ENCODE measurements at regions not wholly inside any gene's neighbourhood (a gene's known extent, or its start where the extent isn't known, plus 50 kb on each side); places are given as distances from the start of the nearest gene placed in this dataset.
"Not testable (repeated sequence)": the region's sequence is repeated elsewhere in the genome, so short reads cannot be mapped to it uniquely, and the experiment has no call there.

DNA sequence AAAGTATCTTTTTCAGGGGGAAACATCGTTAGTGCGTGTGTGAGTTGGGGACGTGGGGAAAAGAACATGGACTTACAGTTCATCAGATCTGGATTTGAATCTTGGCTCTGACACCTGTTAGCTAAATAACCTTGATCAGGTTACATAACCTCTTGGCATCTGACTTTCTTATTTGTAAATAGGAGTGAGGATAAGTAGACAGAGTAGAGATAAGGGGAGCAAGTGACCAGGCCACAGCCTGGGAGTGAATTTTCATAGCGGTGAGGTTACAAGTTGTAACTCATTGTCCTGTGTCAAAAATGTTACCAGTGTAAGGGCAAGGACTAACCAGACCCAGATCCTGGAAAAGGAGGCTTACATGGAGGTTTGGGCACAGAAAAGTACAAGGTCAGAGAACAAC, 733.5 kb upstream of the MMS22L start:
- no peak for DNase-seq (ENCODE audit: low read depth, low spot score)
- in situ Hi-C loops (cut with HindIII; ENCODE audit: low pct_unique_long_range_greater_than_20kb, low sequenced_read_pairs) = no loop called here

DNA sequence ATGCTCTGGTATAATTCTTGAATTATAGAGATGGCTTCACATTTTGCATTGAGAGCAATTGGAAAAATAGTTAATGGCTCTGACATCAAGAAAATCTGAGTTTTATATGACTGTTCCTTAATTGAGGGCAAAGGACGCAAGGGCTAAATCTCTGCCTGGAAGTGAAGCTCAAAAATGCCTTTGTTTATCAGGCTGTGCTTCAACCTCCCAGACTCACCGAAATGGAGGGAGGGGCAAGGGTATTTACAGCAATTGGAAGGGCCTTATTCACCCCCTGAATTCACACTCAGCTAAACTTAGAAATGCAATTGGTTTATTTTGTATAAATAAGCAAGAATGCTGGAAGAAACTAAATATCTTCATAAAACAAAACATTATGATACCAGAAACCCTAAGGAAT, 737.2 kb upstream of the MMS22L start:
- in situ Hi-C loops (cut with HindIII; ENCODE audit: low pct_unique_long_range_greater_than_20kb, low sequenced_read_pairs) = no loop called here
- no peak for DNase-seq (ENCODE audit: low read depth, low spot score)

DNA sequence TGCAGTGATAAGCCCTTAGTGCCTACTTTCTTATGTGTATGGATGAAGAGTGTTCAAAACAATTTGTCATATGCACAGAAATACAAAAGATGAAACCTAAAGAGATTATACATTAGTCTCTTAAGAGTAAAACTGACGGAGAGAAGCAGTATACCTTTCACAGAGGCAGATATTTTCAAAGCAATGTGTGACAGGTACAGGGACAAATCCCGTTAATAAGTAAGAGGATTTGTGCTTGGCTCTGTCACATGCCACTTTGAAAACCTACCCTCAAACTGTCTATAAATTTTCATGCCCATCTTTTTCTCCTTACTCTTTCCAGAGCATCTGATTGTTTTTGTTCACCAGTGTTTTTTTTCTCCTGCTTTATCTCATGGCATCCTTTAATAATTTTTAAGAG, 741.3 kb upstream of the MMS22L start:
- DNase-seq (ENCODE audit: low read depth, low spot score) = no peak
- in situ Hi-C loops (cut with HindIII; ENCODE audit: low pct_unique_long_range_greater_than_20kb, low sequenced_read_pairs) = no loop called here

DNA sequence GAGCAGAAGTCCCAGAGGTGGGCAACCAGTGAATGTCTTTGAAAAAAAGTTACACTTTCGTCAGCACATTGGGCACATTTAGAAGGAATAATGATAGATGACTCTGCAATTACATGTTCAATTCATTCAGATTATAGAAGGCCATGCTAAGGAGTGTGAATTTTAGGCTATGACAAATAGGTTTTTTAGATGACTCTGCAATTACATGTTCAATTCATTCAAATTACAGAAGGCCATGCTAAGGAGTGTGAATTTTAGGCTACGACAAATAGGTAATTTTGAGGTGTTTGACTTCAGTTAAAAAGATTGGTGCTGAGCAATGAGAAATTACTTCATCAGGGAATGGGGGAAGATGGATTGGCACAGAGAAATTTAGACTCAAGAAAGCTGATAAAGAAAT, 744.9 kb upstream of the MMS22L start:
- in situ Hi-C loops (cut with HindIII; ENCODE audit: low pct_unique_long_range_greater_than_20kb, low sequenced_read_pairs) = no loop called here
- no peak for DNase-seq (ENCODE audit: low read depth, low spot score)

DNA sequence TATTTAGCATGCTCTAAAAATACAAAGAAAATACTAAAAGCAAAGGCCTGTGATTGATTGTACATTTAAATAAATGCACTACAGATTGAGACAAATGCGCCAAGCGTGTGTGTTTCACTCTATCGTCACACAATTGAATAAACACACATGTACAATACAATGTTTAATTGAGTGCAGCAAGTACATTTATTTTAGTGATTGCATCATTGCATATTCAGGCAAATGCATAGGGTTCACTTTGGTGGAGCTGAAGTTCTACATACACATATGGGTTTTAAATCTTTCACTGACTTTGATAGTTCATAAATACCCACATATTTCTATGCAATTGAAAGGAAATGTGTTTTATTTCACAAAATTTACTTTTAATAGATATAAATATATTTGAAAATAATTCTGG, 750.6 kb upstream of the MMS22L start:
- DNase-seq (ENCODE audit: low read depth, low spot score) = no peak
- in situ Hi-C loops (cut with HindIII; ENCODE audit: low pct_unique_long_range_greater_than_20kb, low sequenced_read_pairs) = no loop called here

DNA sequence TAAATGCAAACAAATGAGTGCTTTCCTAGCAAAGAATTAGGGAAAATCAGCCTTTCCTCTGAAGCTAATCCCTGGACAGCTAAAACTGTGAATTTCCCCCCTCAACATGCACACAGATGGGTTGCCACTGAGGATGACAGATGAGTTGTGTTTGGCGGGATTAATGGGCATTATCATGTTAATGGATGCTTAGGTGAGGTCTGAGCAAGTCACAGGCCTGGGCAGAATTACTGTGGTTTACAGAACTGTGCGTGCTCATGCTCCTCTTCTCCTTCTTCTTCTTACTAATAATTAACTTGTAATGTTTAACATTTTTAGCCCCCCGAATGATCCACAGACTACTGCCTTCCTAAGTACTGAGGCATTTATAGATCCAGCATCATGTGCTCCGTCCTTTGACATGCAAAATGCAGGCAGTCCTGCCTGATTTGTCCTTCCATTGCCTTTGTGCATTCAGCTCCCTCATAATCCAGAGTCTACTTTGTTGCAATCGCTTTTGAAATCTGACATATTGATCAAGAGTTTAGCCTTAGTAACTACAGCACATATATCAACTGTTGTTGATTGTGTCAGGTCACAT, 753.4 kb upstream of the MMS22L start:
- in situ Hi-C loops (cut with HindIII; ENCODE audit: low pct_unique_long_range_greater_than_20kb, low sequenced_read_pairs) = no loop called here
- no peak for DNase-seq (ENCODE audit: low read depth, low spot score)

DNA sequence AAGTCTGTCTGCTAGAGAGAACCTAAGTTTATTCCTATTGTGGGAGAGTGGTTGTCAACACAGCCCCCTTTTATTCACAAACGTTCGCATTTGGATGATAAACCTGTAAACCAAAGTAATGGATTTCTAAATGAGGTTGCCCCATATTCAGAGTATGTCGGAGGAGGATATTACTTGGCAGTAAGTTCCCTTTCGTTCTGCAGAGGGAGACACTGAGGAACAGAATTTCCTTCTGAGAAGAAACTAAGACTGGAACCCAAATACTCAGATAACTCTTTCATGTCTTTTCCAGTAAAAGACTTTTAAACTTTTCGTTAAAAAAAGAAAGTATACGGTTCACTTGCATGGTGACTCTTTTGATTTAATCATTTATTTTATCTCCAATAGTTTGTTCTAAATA, 754.6 kb upstream of the MMS22L start:
- peak; percentile 13 for DNase-seq (ENCODE audit: low read depth, low spot score)
- in situ Hi-C loops (cut with HindIII; ENCODE audit: low pct_unique_long_range_greater_than_20kb, low sequenced_read_pairs) = no loop called here

DNA sequence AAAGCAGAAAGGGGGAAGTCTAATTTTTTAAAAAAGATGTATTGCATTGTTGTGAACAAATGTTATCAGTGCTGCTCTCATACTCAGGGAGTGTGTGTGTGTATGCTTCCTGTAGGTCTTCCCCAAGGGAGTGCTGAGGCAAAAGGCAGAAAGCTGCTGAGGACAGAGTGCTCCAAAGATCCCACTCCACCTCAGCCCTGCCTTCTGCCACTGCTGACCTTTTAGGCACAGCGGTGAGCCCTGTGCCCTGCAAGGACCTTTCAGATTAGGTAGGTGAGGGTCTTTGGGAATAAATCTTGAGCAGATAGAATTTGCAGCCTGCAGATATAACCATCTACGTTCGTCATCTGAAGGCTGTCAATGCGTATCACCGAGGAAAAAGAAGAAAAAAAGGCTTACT, 756.4 kb upstream of the MMS22L start:
- in situ Hi-C loops (cut with HindIII; ENCODE audit: low pct_unique_long_range_greater_than_20kb, low sequenced_read_pairs) = no loop called here
- no peak for DNase-seq (ENCODE audit: low read depth, low spot score)

DNA sequence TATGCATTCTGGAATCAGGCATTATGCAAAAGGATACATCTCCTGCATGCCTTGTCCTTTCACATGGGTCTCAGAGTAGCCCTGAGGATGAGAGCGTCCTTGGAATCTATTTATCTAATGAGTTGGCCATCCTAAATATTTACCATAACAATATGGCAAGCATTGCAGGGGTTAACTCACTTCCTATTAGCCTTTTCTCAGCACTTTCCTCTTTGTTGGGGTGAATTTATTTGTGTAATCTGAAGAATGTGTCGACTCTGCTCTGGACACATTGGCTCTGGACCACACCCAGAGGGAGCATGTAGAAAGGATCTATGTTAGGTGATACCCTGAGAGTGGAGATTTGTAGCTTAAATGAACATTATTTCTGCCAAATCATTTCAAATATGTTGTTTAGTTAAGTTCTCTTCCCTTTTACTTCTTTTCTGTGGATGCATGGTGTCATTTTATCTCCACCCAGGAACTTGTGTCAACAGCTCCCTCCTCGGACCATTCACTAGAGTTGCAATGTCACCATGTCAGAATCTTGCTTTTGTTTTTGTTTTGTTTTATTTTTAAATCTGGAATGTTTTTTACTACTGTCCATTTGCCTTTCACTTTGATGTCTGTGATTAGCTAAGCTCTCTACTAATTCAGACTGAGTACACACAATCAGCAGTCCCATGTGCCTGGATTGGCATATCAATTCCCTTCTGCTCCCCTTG, 757.0 kb upstream of the MMS22L start:
- peak; percentile 13 for DNase-seq (ENCODE audit: low read depth, low spot score)
- in situ Hi-C loops (cut with HindIII; ENCODE audit: low pct_unique_long_range_greater_than_20kb, low sequenced_read_pairs) = no loop called here

DNA sequence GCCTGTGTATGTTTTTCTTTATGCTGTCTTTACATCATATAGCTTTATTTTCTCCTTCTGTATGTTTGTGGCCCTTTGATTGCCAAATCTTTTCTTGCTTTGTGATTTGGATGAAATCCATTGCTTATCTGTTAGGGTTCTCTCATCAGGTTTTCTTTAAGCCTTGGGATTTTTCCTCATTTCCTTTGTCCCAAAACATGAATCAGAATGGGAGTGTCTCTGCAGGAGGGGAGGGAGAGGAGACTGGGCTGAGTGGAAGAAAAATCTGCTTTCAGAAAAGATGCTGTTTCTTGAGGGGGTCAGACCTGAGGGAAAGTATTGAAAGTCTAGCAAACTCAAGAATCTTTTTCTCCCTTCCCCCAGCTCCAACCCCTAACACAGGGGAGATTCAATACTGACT, 758.0 kb upstream of the MMS22L start:
- DNase-seq (ENCODE audit: low read depth, low spot score) = no peak
- in situ Hi-C loops (cut with HindIII; ENCODE audit: low pct_unique_long_range_greater_than_20kb, low sequenced_read_pairs) = no loop called here

DNA sequence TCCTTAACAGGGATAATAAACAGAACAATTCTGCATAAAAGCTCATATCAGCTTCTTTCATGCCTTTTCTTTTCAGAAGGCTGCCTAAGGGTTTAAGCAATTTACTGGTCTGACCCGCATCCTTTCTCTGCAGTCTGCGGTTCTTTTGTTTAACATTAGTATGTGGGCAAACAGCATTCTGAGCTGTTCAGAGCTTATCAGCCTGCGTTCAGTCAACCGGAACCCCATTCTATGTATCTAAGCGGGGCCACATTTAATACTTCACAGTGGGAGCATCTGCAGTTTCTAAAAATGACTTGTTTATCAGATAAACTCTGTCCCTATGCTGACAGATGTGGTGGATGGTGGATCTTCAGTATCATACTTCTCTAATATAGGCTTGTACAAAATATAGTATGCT, 758.9 kb upstream of the MMS22L start:
- in situ Hi-C loops (cut with HindIII; ENCODE audit: low pct_unique_long_range_greater_than_20kb, low sequenced_read_pairs) = no loop called here
- no peak for DNase-seq (ENCODE audit: low read depth, low spot score)

DNA sequence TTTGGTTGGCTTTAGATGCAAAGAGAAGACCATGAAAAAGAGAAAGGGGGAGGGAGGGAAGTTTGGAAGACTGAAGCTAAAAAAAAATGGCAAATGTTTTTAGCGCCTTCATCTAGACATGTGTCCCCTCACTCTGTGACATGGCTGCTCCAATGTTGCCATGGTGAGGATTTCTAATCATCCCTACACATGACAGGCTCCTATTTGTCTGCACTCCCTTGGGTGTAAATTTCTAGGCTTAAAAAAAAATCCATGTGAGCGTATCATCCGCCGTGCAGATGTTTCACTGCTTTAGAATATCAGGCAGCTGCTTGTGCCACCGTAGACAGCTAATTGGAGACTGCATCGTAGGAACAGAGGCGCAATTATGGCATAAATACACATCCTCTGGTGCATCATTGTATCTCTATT, 761.1 kb upstream of the MMS22L start:
- in situ Hi-C loops (cut with HindIII; ENCODE audit: low pct_unique_long_range_greater_than_20kb, low sequenced_read_pairs) = no loop called here
- DNase-seq (ENCODE audit: low read depth, low spot score) = no peak

DNA sequence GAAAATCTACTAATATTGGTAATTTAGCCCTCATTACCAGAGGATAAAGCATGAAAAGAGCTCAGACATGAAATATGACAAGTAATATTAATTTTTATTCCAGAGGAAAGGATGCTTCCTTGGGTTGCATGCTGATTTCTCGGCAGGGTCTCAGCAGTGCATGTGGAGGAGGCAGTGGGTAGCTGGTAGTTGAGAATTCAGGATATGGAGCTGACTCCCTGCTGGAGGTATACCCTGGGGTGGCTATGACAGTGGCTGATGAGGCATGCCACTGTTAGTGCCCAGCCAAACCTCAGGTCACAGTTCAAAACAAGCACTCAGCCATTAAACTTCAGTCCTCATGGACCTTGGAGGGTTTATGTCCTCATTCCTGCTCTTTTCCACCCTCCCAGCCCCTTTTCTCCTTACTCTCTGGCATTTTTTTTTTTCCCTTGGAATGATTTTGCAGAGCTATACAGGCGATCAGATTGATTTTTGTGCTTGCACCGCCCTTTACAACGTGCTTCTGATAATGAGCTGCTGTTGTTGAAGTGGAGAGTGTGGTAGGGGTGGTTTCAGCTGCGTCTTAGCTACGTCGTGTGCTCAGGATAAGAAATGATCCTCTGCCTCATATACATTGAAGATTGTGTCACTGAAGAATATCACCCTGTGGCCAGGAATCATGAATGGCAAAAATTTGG, 761.9 kb upstream of the MMS22L start:
- in situ Hi-C loops (cut with HindIII; ENCODE audit: low pct_unique_long_range_greater_than_20kb, low sequenced_read_pairs) = no loop called here

DNA sequence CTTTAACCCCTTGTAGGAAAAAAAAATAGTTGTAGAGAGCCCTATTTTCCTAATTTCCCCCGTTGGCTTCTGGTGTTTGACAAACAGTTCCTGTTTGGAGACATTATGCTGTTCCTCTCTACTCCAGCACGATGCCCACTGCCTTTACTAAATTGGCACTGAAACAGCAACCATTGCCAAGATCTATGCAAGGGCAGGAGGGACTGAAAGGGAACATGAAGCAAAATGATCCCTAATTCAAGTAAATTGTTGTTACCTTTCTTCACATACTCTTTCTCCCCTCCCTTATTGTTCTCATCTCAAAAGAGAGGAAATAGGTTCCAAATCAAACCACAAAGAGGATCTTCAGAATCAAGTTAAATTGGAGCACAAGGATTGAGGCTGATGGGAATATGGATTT, 764.1 kb upstream of the MMS22L start:
- DNase-seq (ENCODE audit: low read depth, low spot score) = no peak
- in situ Hi-C loops (cut with HindIII; ENCODE audit: low pct_unique_long_range_greater_than_20kb, low sequenced_read_pairs) = no loop called here

More for the DNA sequence above, 761.9 kb upstream of the MMS22L start:
- no peak for DNase-seq (ENCODE audit: low read depth, low spot score)

DNA sequence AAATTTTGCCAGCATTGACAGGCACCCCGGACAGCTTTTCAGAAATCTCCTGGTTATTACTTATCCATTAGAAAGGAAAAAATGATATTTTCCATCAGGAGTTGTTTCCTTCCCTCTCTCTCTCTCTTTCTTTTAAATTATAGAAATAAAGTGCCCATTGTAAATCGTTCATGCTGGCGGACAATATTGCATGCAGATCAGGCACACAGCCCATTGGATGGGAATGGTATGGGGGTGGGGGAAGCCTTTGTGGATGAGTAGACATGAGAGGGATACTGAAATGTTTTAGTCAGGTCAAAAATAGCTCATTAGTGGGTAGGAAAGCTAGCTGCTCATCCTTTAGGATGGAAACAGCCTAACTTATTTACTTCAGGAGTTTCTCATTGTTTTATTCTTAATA, 764.9 kb upstream of the MMS22L start:
- no peak for DNase-seq (ENCODE audit: low read depth, low spot score)
- in situ Hi-C loops (cut with HindIII; ENCODE audit: low pct_unique_long_range_greater_than_20kb, low sequenced_read_pairs) = no loop called here

DNA sequence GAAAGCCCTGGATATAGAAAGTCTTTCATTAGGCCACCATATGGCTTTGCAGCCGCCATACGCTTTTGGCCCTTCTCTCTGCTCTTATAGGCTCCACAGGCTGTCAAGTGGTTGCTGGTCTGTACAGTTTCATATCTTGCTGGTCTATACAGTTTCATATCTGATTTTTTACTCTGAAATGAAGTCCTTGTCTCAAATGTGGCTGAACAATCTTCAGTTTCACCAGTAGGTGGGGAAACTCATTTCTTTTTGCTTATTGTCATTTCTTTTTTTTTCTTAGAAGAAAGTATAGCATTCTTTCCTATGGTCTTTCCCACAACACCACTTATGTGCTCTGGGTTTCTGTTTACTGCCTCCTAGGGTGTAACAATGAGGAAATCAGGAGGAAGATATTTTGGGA, 771.4 kb upstream of the MMS22L start:
- DNase-seq (ENCODE audit: low read depth, low spot score) = peak; percentile 57
- in situ Hi-C loops (cut with HindIII; ENCODE audit: low pct_unique_long_range_greater_than_20kb, low sequenced_read_pairs) = no loop called here

DNA sequence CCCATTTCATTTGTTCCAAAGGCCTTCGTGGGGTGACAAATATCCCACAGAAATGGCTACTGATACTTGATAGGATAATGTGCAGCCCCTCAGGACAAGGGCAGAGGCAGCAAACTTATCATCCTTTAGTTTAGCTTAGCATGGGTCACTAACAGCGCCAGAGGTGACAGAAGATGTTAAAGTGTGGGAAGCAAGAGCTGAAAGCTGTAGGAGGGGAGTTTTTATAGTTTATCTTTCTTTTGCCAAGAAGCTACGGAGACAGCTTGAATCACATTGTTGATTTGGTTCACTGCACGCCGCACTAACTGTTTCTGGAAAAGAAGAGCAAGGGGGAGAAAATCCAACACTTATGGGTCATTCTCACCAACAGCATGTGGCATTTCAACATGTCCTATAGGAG, 773.9 kb upstream of the MMS22L start:
- DNase-seq (ENCODE audit: low read depth, low spot score) = no peak
- in situ Hi-C loops (cut with HindIII; ENCODE audit: low pct_unique_long_range_greater_than_20kb, low sequenced_read_pairs) = no loop called here

DNA sequence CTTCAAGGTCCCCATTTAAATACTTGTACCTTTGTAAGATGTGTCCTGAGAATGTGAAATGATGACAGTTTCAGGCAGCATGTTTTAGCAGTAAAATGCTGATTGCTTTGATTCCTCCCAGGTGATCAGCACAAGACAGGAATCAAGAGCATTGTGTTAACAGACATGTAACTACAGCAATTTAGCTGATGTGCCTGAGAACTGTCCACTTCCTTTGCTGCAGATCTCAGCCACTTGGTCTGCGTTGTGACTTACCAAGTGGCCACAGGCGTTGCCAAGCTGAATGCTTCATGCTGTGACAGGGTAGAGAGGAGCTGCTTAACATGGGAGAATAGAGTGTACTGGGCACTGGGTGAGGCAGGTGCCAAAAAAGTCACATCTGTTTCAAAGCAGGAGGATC, 767.0 kb upstream of the POU3F2 start:
- in situ Hi-C loops (cut with HindIII; ENCODE audit: low pct_unique_long_range_greater_than_20kb, low sequenced_read_pairs) = no loop called here
- DNase-seq (ENCODE audit: low read depth, low spot score) = no peak

DNA sequence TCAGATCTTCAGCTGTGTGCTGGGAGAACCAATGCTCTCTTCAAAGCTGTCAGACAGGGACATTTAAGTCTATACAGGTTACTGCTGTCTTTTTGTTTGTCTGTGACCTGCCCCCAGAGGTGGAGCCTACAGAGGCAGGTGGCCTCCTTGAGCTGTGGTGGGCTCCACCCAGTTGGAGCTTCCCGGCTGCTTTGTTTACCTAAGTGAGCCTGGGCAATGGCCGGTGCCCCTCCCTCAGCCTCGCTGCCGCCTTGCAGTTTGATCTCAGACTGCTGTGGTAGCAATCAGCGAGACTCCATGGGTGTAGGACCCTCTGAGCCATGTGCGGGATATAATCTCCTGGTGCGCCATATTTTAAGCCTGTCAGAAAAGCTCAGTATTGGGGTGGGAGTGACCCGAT, 745.8 kb upstream of the POU3F2 start:
- in situ Hi-C loops (cut with HindIII; ENCODE audit: low pct_unique_long_range_greater_than_20kb, low sequenced_read_pairs); DNase-seq (ENCODE audit: low read depth, low spot score): not testable (repeated sequence)

Measured in SK-MEL-5 (cell line).